Osteocyte (in vitro differentiated cells): ENCODE measurements at regions not wholly inside any gene's neighbourhood (a gene's known extent, or its start where the extent isn't known, plus 50 kb on each side); places are given as distances from the start of the nearest gene placed in this dataset.

ENCODE experiments used
- DNase-seq: peaks from one replicate; pipeline ENCODE4 v3.0.0; 2021; ENCODE audit warnings: mixed read lengths; ENCODE audit not compliant: unreplicated experiment; ENCODE audit errors: extremely low spot score
- H3K27ac Mint-ChIP-seq: one replicate; pipeline ENCODE4 v1.8.0; 2021; ENCODE audit warnings: mild to moderate bottlenecking, mixed read lengths; ENCODE audit not compliant: unreplicated experiment
- H3K27me3 Mint-ChIP-seq: one replicate; pipeline ENCODE4 v1.8.0; 2021; ENCODE audit warnings: mixed read lengths; ENCODE audit not compliant: unreplicated experiment
- H3K36me3 Mint-ChIP-seq: one replicate; pipeline ENCODE4 v1.8.0; 2021; ENCODE audit warnings: mixed read lengths; ENCODE audit not compliant: unreplicated experiment
- H3K4me1 Mint-ChIP-seq: one replicate; pipeline ENCODE4 v1.8.0; 2021; ENCODE audit warnings: mixed read lengths; ENCODE audit not compliant: unreplicated experiment
- H3K4me3 Mint-ChIP-seq: one replicate; pipeline ENCODE4 v1.8.0; 2021; ENCODE audit warnings: mild to moderate bottlenecking, moderate library complexity, mixed read lengths; ENCODE audit not compliant: unreplicated experiment
- H3K9me3 Mint-ChIP-seq: one replicate; pipeline ENCODE4 v1.8.0; 2021; ENCODE audit warnings: mixed read lengths; ENCODE audit not compliant: unreplicated experiment
- TF ChIP-seq, protein P1 (sequence below): fragments of 200-600 bp; sonication (generic); IDR thresholded peaks from 2 replicates; pipeline ENCODE4 v1.5.0; 2021; ENCODE audit warnings: antibody characterized with exemption, mild to moderate bottlenecking, moderate library complexity

- no peak overlapping the region for H3K27ac Mint-ChIP-seq
- no peak overlapping the region for H3K4me3 Mint-ChIP-seq
- H3K36me3 Mint-ChIP-seq, result peaks cover 4% of the 10 kb centered on the region
- H3K9me3 Mint-ChIP-seq, result peaks cover 3% of the 10 kb centered on the region
- TF ChIP-seq, protein P1, sequence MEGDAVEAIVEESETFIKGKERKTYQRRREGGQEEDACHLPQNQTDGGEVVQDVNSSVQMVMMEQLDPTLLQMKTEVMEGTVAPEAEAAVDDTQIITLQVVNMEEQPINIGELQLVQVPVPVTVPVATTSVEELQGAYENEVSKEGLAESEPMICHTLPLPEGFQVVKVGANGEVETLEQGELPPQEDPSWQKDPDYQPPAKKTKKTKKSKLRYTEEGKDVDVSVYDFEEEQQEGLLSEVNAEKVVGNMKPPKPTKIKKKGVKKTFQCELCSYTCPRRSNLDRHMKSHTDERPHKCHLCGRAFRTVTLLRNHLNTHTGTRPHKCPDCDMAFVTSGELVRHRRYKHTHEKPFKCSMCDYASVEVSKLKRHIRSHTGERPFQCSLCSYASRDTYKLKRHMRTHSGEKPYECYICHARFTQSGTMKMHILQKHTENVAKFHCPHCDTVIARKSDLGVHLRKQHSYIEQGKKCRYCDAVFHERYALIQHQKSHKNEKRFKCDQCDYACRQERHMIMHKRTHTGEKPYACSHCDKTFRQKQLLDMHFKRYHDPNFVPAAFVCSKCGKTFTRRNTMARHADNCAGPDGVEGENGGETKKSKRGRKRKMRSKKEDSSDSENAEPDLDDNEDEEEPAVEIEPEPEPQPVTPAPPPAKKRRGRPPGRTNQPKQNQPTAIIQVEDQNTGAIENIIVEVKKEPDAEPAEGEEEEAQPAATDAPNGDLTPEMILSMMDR, result no peak
- H3K27me3 Mint-ChIP-seq, result no peaks in the 10 kb centered on the region
- H3K4me1 Mint-ChIP-seq, result peaks cover 63% of the 10 kb centered on the region
- no peak for DNase-seq
Measured at GRCh38 chr3:109920749-109921148, 583.4 kb upstream of the DPPA4 start.

DNA sequence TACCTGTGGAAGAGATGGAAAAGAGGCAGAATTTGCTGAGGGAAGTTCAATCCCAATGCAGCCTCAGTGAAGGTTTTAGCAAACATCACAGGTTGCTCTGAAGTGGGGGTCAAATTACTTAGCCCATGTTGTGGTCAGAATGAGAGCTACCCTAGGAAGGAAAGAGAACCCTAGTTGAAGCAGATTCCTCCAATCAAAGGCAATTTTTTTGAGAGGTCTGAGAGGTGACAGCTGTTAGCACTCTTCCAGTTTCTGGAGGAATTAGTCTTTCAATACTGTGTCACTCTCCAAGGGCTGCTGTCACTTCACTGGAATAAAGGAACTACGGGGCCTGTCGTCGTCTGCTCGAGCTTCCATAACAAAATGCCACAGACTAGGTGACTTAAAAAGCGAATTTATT lies 584.2 kb upstream of the DPPA4 start:
- Mint-ChIP-seq H3K27me3 (no peaks in the 10 kb centered on the region), H3K4me3 (no peak overlapping the region), H3K27ac (no peak overlapping the region), H3K36me3 (peaks cover 4% of the 10 kb centered on the region), H3K9me3 (peaks cover 3% of the 10 kb centered on the region), H3K4me1 (peaks cover 69% of the 10 kb centered on the region)
- no peak for DNase-seq
- TF ChIP-seq, protein P1, result no peak

- H3K36me3 Mint-ChIP-seq, result peaks cover 4% of the 10 kb centered on the region
- no peak for DNase-seq
- H3K27ac Mint-ChIP-seq, result peak overlapping the region; percentile 48
- TF ChIP-seq, protein P1, result no peak
- H3K9me3 Mint-ChIP-seq, result peaks cover 3% of the 10 kb centered on the region
- no peaks in the 10 kb centered on the region for H3K27me3 Mint-ChIP-seq
- peaks cover 78% of the 10 kb centered on the region for H3K4me1 Mint-ChIP-seq
- no peak overlapping the region for H3K4me3 Mint-ChIP-seq
Measured at GRCh38 chr3:109922856-109923255, 585.5 kb upstream of the DPPA4 start.

DNA sequence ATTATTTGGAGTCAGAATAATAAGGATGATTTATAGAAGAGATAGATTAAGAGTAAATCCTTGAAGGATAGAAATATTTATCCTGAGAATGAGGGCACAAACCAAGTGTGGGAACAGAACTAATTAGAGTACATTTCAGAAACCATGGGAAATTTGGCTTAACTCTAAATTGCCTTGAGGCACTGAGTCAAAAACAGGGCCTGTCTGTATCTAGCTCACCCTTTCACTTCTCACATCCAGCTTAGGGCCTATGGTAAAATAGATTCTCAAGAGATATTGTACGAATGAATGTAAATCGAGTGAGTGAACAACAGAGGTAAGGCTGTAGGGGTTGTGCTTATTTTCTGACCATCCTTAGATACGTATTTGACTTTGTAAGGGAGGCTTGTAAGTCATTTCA lies 586.1 kb upstream of the DPPA4 start:
- no peak for DNase-seq
- Mint-ChIP-seq H3K9me3 (peaks cover 3% of the 10 kb centered on the region), H3K27me3 (no peaks in the 10 kb centered on the region), H3K36me3 (peaks cover 4% of the 10 kb centered on the region), H3K4me3 (no peak overlapping the region), H3K27ac (peak overlapping the region; percentile 48), H3K4me1 (peaks cover 78% of the 10 kb centered on the region)
- TF ChIP-seq, protein P1, result no peak

DNA sequence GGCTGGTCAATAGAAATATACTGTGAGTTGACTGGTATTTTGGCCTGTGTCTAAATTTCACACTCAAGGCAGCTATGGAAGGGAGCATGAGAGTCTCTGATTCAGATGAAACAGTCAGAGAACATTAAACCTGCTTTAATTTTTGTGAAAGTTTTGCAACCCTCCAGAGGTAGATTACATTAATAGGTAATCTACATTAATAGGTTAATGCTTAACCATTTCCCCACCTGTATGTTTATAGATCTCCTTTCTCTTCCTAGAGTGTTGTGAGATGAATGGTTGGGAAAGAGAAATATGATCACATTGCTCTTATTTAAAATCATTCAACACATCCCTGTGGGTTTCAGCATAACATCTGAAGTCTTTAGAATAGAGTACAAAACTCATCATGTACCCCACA lies 586.9 kb upstream of the DPPA4 start:
- Mint-ChIP-seq H3K9me3 (peaks cover 3% of the 10 kb centered on the region), H3K36me3 (peaks cover 4% of the 10 kb centered on the region), H3K27ac (no peak overlapping the region), H3K27me3 (no peaks in the 10 kb centered on the region), H3K4me3 (no peak overlapping the region), H3K4me1 (peaks cover 78% of the 10 kb centered on the region)
- DNase-seq, result no peak
- TF ChIP-seq, protein P1, result no peak
